ENCODE measurements at regions not wholly inside any gene's neighbourhood (a gene's known extent, or its start where the extent isn't known, plus 50 kb on each side); places are given as distances from the start of the nearest gene placed in this dataset.

GRCh38 chr2:41724465-41724864 is 323.4 kb upstream of the PKDCC start:
- no peak for DNase-seq

DNA sequence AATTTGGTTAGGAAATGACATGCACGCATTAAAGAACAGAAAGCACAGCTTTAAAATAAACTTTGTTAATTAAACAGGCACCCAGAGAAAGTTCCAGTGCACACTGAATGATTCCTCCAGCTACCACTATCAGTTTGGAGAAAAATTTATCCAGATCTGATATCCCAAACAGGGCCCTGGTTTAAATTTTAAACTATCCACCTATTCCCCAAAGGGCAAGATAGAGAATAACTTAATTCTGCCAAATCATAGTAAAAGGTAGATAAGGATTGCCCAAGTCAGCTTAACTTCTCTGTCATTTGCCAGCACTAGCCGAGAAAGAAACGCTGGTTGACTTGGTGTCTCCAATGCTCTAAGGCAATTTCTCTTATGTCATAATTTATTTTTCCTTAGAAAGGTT is 321.9 kb upstream of the PKDCC start:
- DNase-seq: no peak

- DNase-seq: no peak
These were observed 321.5 kb upstream of the PKDCC start for GRCh38 chr2:41726364-41726763.

GRCh38 chr2:41727152-41727551 is 320.7 kb upstream of the PKDCC start:
- DNase-seq: no peak

DNA sequence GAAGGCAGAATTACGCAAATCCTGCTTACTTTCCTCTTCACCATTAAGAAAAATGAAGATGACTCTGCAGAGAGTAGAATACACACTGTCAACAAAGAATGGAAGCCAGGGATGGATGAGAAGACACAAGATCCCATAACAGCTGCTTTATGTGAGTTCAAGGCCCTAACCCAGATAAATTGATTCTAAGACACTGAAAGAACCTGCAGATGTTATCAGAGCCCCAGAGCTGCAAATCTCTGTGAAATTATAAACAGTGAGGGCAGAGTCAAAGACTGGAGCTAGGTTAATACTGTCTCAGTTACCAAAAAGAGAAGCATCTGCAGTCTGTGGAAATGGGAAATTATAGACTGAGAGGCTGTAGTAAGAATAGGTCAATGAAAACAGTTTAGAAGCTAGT is 320.1 kb upstream of the PKDCC start:
- no peak for DNase-seq

DNA sequence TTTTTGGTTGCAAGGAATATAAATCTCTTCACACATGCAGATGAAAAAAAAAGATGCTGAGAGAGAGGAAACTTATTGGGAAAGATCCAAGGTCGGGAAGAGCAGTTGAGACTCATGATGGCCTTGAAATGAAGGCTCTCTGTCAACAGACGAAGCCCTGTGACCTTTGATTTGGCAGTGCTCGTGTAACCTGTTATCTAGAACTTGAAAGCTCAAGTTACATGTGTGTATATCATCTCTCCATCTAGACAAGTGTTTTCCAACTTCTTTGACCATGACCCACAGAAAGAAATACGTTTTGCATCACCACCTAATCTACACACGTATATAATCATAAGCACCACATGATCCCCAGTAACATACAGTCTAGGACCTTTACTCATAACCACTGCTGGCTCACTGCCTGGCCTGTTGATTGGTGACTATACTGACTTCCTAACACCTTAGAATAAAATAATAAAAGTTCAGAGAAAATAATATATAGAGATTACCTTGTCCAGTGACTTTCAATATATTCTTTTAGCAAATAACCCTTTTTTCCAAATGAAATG is 319.0 kb upstream of the PKDCC start:
- no peak for DNase-seq

DNA sequence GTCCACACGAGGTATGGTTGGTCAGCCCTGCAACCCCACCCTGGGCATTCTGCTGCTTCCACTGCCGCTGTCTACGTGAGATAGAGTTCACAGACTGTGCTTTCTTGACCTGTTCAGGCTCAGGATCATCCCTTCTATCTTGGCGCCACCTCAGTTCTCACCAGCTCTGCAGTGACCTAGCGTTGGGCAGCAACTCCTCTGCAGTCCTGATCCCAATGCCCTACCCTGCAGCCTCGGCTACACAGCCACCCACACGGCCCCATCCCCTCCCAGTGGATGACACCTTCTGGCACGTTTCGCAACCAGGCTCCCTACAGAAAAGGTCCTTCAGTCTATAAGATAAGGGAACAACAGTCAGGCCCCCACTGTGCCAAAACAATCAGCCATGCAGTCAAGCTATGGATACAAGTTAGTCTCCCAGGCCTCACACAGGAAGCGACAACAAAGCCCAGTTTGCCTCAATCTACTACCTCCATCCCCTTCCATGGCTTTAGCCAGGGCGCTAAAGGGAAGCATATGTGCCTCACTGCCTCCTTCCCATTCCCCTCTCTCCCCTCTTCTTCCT is 317.9 kb upstream of the PKDCC start:
- DNase-seq: no peak

DNA sequence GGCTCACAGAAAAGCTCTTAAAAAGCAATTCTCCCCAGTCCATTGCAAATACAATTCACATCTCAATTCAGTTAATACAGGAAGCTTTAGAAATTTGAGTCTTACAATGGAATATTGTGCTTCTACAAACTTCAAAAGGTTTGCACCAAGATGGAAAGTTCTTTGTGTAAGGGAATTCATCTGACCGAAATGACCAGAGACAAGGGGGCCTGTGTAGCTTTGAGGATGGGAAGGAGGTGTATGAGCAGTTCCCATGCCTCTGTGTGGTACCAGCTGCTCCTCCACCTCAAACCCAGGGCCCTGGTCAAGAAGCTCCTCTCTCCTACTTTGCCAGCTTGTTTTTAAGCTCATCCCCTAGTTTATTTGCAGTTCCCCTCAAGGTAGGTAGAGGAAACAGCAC is 312.8 kb upstream of the PKDCC start:
- no peak for DNase-seq

GRCh38 chr2:41735476-41735875 is 312.3 kb upstream of the PKDCC start:
- no peak for DNase-seq

DNA sequence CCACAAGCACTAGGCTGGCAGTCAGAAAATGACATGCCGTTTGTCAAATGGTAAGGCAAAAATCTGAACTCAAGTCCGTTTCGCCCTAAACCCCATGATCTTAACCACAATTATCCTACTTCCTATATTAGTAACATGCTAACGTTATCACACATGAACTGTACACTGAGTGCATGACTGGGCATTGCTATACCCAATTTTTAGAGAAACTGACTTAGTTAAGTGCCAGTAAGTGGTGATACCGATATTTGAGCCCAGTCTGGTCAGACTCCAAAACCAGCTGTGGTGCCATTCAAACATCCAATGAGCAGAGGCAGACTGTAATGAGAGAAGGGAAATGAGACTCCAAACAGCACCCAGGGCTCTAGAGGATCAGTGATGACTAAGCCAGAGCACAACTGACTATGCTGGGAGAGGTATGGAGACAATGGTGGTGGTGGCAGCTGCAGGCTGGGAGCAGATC is 311.7 kb upstream of the PKDCC start:
- DNase-seq: no peak

DNA sequence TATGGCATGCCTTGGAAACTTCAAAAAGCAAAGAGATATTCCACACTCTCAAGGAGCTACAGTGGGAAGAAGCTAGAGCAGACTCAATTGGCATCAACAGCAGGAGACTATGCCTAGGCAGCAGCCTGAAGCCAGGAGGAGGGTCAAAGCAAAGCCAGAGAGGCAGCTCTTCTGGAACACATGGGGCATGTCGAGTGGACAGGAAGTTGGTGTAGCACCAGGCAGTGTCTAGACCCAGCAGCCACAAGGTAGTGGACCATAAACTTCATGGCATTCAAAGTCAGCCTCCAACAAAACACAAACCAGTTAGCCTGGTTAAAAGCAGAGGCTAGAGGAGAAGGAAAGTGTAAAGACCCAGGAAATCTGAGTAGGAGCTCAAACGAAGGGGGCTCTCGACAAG is 311.2 kb upstream of the PKDCC start:
- DNase-seq: no peak

GRCh38 chr2:41737888-41738287 is 309.9 kb upstream of the PKDCC start:
- no peak for DNase-seq

GRCh38 chr2:41741951-41742595 is 305.7 kb upstream of the PKDCC start:
- DNase-seq: no peak

DNA sequence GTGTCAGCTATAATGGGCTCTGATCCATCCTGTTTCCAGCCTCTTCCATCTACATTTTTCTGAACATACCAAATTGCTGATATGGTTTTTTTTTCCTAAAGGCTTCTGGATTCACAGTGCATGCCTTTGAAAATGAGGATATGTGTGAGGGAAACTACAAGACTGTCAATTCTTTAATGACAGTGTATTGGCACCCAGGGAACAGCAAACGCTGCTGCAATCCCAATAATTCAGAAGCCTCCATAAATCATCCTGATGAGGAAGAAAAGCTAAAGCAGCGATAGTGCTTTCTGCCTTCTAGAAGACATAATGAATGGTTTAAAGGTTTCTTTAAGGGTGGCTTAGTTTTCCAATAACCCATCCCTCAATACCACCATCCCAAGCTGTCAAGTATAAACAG is 304.5 kb upstream of the PKDCC start:
- no peak for DNase-seq

DNA sequence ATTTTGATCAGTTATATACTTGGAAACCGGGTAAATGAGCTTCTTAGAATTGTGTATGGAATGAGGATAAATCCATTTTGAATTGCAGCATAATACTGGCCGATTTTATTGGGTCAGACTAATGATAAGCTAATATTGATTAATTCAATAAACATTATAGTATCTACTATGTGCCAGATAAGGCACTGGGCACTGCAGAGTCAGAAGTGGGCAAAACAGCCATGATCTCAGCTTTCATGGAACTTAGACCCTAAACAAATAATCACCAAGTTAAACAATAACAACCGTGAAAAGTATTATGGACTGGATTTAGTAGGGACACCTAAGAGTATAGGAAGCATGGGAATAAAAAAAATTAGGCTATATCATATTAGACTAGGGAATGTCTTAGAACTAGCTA is 297.0 kb upstream of the PKDCC start:
- DNase-seq: no peak

DNA sequence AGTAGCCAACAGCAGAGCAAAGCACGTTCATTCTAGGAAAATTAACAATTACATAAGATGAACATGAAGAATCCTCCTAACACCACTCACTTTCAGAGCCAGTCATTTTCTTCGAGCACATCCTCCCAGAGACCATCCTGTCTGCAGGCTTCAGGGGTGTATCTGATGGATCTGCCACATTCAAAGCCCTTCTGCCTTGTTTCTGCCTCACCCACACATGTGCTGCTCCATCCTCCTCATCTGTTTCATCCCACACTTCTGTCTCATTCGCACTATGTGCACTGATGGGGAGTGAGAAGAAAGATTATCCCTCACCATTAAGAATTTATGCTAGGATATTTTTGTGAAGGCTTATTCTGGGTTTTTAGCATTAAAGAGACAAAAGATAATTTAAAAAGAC is 287.9 kb upstream of the PKDCC start:
- DNase-seq: no peak

DNA sequence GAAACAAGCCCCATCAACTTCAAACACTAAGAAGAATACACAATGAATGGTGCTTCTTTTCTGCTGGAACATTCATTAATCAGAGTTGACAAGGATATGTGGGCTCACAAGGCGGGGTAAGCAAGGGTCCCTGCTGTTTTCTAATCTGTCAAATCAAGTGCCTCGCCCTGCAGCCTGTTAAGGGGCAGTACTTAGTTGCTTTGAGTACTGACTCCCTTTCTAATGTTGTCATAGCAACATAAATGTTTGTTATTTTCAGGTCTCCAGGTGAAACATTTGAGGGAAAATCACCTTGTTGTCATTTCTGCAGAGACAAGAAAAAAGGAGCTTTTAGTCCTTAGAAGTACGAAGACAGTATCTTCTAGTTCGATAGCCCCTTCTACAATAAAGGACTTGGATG is 284.7 kb upstream of the PKDCC start:
- DNase-seq: no peak

DNA sequence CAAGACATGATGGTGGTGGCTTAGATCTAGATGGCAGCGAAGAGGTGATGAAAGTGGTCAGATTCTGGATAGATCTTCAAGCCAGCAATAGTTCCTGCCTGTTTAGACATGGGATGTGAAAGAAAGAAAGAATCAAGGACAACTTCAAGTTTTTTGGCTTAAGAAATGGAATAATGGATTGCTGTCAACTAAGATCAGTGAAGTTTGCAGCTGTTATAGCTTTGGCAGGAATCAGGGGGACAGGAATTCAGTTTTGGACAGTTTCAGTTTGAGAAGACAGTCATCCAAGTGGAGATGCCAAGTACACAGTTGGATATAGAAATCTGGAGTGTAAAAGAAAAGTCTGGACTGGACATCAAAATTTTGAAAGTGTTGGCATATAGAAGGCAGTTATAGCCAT is 283.7 kb upstream of the PKDCC start:
- no peak for DNase-seq

- no peak for DNase-seq
These were observed 282.9 kb upstream of the PKDCC start for GRCh38 chr2:41764919-41765318.

DNA sequence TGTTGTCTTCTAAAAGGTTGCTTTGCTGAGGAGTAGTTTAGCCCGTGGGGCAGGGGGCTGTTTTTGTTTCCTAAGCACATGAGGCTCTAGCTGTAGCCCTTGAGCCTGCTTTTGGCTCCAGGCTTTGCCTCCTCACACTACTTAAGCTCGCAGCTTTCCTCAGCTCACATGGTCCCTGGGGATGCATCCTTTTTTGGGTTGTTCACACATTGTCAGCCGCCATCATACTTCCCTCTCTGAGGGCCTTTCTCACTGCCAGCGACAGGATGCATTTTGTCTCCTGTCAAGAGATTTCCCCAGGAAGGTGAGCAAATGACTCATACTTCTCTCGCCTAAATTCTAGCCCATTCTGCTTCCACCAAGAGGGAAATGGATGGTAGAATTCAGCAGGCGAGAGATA is 279.5 kb upstream of the PKDCC start:
- DNase-seq: no peak

- DNase-seq: no peak
These were observed 276.1 kb upstream of the PKDCC start for GRCh38 chr2:41771710-41772109.

DNA sequence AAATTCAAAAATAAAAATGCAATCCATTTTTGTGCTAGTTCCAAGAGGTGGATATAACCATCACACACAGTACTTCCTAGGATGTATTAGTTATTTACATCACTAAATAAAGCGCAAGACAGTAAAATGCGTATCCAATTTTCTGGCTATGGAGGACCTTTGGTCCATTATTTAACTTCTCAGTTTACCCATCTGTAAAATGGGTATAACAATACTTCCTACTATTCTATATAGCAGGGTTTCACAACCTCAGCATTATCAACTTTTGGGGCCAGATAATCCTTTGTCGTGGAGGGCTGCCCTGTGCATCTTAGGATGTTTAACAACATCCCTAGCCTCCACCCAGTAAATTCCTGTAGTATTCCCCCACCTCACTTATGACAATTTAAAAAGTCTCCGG is 275.1 kb upstream of the PKDCC start:
- no peak for DNase-seq

- no peak for DNase-seq
These were observed 273.7 kb upstream of the PKDCC start for GRCh38 chr2:41774011-41774605.
